ENCODE measurements at regions not wholly inside any gene's neighbourhood (a gene's known extent, or its start where the extent isn't known, plus 50 kb on each side); places are given as distances from the start of the nearest gene placed in this dataset.

GRCh38 chrX:97867266-97867665 lies 983.6 kb downstream of the RPA4 start:
- H3K4me1 ChIP-seq (ENCODE audit: control insufficient read depth, insufficient read depth, low read length) = no peaks in the 10 kb centered on the region
- H3K27me3 ChIP-seq (ENCODE audit: control insufficient read depth, insufficient read depth, low read length) = no peaks in the 10 kb centered on the region
- no peak overlapping the region for H3K4me3 ChIP-seq (ENCODE audit: low read depth in 2 of 2, low read length in 2 of 2)
- ATAC-seq (no peak), DNase-seq (ENCODE audit: low read depth, low spot score) (no peak)
- no TSS peak for BruUV-seq (replicated peaks)
- TF ChIP-seq REST (IDR thresholded peaks at IDR 0.05; ENCODE audit: insufficient read depth in 1 of 2, low read depth in 2 of 2, low read length in 1 of 2) (no peak), CTCF (IDR thresholded peaks at IDR 0.05) (no peak), SIN3A (IDR thresholded peaks at IDR 0.05; ENCODE audit: borderline replicate concordance, insufficient read depth, low read depth, low read length) (no peak), POLR2AphosphoS5 (IDR thresholded peaks at IDR 0.05; ENCODE audit: low read depth, low read length) (no peak), TCF7L2 (IDR thresholded peaks at IDR 0.05; ENCODE audit: low read depth, low read length) (no peak)
- CTCF ChIA-PET = no interaction called here
- intact Hi-C loops (cut with micrococcal nuclease; ENCODE audit: unreplicated experiment) = no loop called here
- H3K36me3 ChIP-seq (ENCODE audit: control insufficient read depth, insufficient read depth, low read length) = no peaks in the 10 kb centered on the region
- in situ Hi-C loops (cut with HindIII; ENCODE audit: low pct_unique_long_range_greater_than_20kb, low sequenced_read_pairs) = no loop called here
- H3K9me3 ChIP-seq (ENCODE audit: control insufficient read depth, insufficient read depth, low read depth, low read length) = no peaks in the 10 kb centered on the region
- POLR2A ChIA-PET = no interaction called here
- no peak overlapping the region for H3K27ac ChIP-seq (ENCODE audit: low read length)

GRCh38 chrX:97876697-97877407 lies 993.1 kb downstream of the RPA4 start:
- Histone ChIP-seq H3K4me3 (ENCODE audit: low read depth in 2 of 2, low read length in 2 of 2) (no peak overlapping the region), H3K4me1 (ENCODE audit: control insufficient read depth, insufficient read depth, low read length) (no peaks in the 10 kb centered on the region), H3K9me3 (ENCODE audit: control insufficient read depth, insufficient read depth, low read depth, low read length) (no peaks in the 10 kb centered on the region), H3K36me3 (ENCODE audit: control insufficient read depth, insufficient read depth, low read length) (no peaks in the 10 kb centered on the region), H3K27ac (ENCODE audit: low read length) (no peak overlapping the region), H3K27me3 (ENCODE audit: control insufficient read depth, insufficient read depth, low read length) (no peaks in the 10 kb centered on the region)
- DNase-seq (ENCODE audit: low read depth, low spot score) = no peak
- intact Hi-C loops (cut with micrococcal nuclease; ENCODE audit: unreplicated experiment) (no loop called here), in situ Hi-C loops (cut with HindIII; ENCODE audit: low pct_unique_long_range_greater_than_20kb, low sequenced_read_pairs) (no loop called here)
- no peak for TF ChIP-seq TCF7L2 (IDR thresholded peaks at IDR 0.05; ENCODE audit: low read depth, low read length)
- BruUV-seq (replicated peaks) = no TSS peak
- ChIA-PET CTCF (no interaction called here), POLR2A (no interaction called here)
- ATAC-seq = no peak

GRCh38 chrX:97882306-97882705 lies 998.6 kb downstream of the RPA4 start:
- no peaks in the 10 kb centered on the region for H3K36me3 ChIP-seq (ENCODE audit: control insufficient read depth, insufficient read depth, low read length)
- no peaks in the 10 kb centered on the region for H3K4me1 ChIP-seq (ENCODE audit: control insufficient read depth, insufficient read depth, low read length)
- CTCF ChIA-PET = no interaction called here
- in situ Hi-C loops (cut with HindIII; ENCODE audit: low pct_unique_long_range_greater_than_20kb, low sequenced_read_pairs) = no loop called here
- DNase-seq (ENCODE audit: low read depth, low spot score) = no peak
- H3K27me3 ChIP-seq (ENCODE audit: control insufficient read depth, insufficient read depth, low read length) = no peaks in the 10 kb centered on the region
- H3K9me3 ChIP-seq (ENCODE audit: control insufficient read depth, insufficient read depth, low read depth, low read length) = no peaks in the 10 kb centered on the region
- ATAC-seq = no peak
- intact Hi-C loops (cut with micrococcal nuclease; ENCODE audit: unreplicated experiment) = no loop called here
- POLR2A ChIA-PET = no interaction called here
- no TSS peak for BruUV-seq (replicated peaks)
- TF ChIP-seq CTCF (IDR thresholded peaks at IDR 0.05) = no peak
- TF ChIP-seq POLR2AphosphoS5 (IDR thresholded peaks at IDR 0.05; ENCODE audit: low read depth, low read length) = no peak
- no peak for TF ChIP-seq SIN3A (IDR thresholded peaks at IDR 0.05; ENCODE audit: borderline replicate concordance, insufficient read depth, low read depth, low read length)
- no peak for TF ChIP-seq TCF7L2 (IDR thresholded peaks at IDR 0.05; ENCODE audit: low read depth, low read length)
- TF ChIP-seq REST (IDR thresholded peaks at IDR 0.05; ENCODE audit: insufficient read depth in 1 of 2, low read depth in 2 of 2, low read length in 1 of 2) = no peak
- no peak overlapping the region for H3K27ac ChIP-seq (ENCODE audit: low read length)
- H3K4me3 ChIP-seq (ENCODE audit: low read depth in 2 of 2, low read length in 2 of 2) = no peak overlapping the region
